Fibroblast of skin of back (primary cell): ENCODE measurements at regions not wholly inside any gene's neighbourhood (a gene's known extent, or its start where the extent isn't known, plus 50 kb on each side); places are given as distances from the start of the nearest gene placed in this dataset.
"Not testable (repeated sequence)": the region's sequence is repeated elsewhere in the genome, so short reads cannot be mapped to it uniquely, and the experiment has no call there.

Experiments used
- DNase-seq: peaks from one replicate; pipeline ENCODE4 v3.0.0-alpha.2; 2013

GRCh38 chr16:86351041-86351784 lies 159.1 kb upstream of the FOXF1 start:
- no peak for DNase-seq

GRCh38 chr16:86351785-86352139 lies 158.6 kb upstream of the FOXF1 start:
- not testable (repeated sequence) for DNase-seq

GRCh38 chr16:86353148-86353547 lies 157.2 kb upstream of the FOXF1 start:
- DNase-seq = no peak

GRCh38 chr16:86353948-86354347 lies 156.4 kb upstream of the FOXF1 start:
- DNase-seq = no peak

- DNase-seq = peak; percentile 23
Observed at GRCh38 chr16:86354641-86355513, 155.4 kb upstream of the FOXF1 start.

- DNase-seq = peak; percentile 76
Observed at GRCh38 chr16:86355531-86355930, 154.8 kb upstream of the FOXF1 start.

- no peak for DNase-seq
Observed at GRCh38 chr16:86355951-86356350, 154.4 kb upstream of the FOXF1 start.

GRCh38 chr16:86356804-86357203 lies 153.5 kb upstream of the FOXF1 start:
- no peak for DNase-seq

- DNase-seq = no peak
Observed at GRCh38 chr16:86357303-86357702, 153.0 kb upstream of the FOXF1 start.

GRCh38 chr16:86357950-86358349 lies 152.4 kb upstream of the FOXF1 start:
- DNase-seq = no peak

GRCh38 chr16:86359571-86359970 lies 150.8 kb upstream of the FOXF1 start:
- no peak for DNase-seq

GRCh38 chr16:86362155-86362849 lies 148.0 kb upstream of the FOXF1 start:
- no peak for DNase-seq

GRCh38 chr16:86363057-86363490 lies 147.3 kb upstream of the FOXF1 start:
- DNase-seq = peak; percentile 95

GRCh38 chr16:86363836-86364618 lies 146.3 kb upstream of the FOXF1 start:
- no peak for DNase-seq

- no peak for DNase-seq
Observed at GRCh38 chr16:86364653-86365380, 145.5 kb upstream of the FOXF1 start.

GRCh38 chr16:86365513-86366273 lies 144.6 kb upstream of the FOXF1 start:
- DNase-seq = no peak

GRCh38 chr16:86366481-86366880 lies 143.8 kb upstream of the FOXF1 start:
- no peak for DNase-seq

- no peak for DNase-seq
Observed at GRCh38 chr16:86367291-86368072, 142.8 kb upstream of the FOXF1 start.

GRCh38 chr16:86368261-86368660 lies 142.1 kb upstream of the FOXF1 start:
- no peak for DNase-seq

- DNase-seq = no peak
Observed at GRCh38 chr16:86370062-86370461, 140.3 kb upstream of the FOXF1 start.
